ENCODE measurements at regions not wholly inside any gene's neighbourhood (a gene's known extent, or its start where the extent isn't known, plus 50 kb on each side); places are given as distances from the start of the nearest gene placed in this dataset.

DNA sequence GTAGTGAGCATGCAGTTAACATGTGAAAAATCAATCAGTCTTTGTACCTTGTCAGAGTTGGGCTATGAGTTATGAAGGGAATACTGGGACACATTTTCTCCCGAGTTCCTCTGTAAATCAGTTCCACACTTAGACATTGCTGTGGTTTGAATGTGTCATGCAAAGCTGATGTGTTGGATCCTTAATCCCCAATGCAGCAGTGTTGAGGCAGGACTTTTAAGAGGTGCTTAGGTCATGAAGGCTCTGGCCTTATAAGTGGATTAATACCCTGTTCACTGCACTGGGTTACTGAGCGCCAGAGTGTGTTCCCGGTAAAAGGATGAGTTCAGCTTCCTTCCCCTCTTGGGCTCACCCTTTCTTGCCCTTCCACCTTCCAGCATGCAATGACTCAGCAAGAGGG is 742.1 kb upstream of the TENM4 start:
- no peaks in the 10 kb centered on the region for H3K36me3 ChIP-seq (ENCODE audit: insufficient read depth, low read length)
- no peak overlapping the region for H3K4me3 ChIP-seq (ENCODE audit: low read depth in 1 of 2, low read length in 2 of 2)
- no peak overlapping the region for H3K9ac ChIP-seq (ENCODE audit: low read length)
- no peaks in the 10 kb centered on the region for H3K9me3 ChIP-seq (ENCODE audit: low read length)
- no peak overlapping the region for H3K27ac ChIP-seq (ENCODE audit: low read depth, low read length)
- no peaks in the 10 kb centered on the region for H3K4me1 ChIP-seq (ENCODE audit: insufficient read depth, low read length)
- no peaks in the 10 kb centered on the region for H3K27me3 ChIP-seq (ENCODE audit: control insufficient read depth in 1 of 2, insufficient read depth in 2 of 2, low read length in 2 of 2)

DNA sequence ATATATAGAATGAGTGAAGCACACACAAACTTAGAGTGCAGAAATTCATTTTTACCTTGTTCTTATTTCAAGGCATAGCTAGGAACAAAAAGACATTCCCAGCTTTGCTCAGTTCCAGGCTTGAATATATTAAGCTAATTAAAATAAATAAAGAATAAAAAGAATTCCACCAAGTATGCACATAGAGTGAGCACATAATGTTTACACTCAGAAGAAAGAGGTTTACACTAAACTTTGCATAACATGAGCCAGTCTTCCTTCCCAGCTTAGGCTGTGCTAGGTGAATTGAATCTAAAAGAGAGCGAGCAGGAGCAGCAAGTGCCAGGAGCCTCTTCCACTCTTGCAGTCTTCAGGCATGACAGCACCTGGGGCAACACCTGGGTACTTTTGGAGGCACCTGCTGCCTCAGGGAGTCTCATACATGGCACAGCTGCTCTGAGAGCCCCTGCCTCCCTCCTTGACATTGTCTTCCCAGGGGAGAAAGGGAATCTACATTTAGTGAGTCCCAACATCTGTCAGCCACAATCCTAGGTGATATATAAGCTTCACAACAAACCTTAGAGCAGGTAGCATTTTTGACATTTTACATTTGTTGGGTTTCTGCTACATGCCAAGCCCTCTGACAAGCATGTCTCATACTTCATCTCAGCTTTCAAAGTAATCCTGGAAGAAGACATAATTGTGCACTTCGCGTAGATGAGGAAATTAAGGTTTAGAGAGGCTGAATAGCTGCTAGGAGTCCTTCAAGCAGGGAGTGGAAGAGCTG is 732.7 kb upstream of the TENM4 start:
- Histone ChIP-seq H3K9ac (ENCODE audit: low read length) (no peak overlapping the region), H3K27ac (ENCODE audit: low read depth, low read length) (no peak overlapping the region), H3K36me3 (ENCODE audit: insufficient read depth, low read length) (no peaks in the 10 kb centered on the region), H3K4me1 (ENCODE audit: insufficient read depth, low read length) (no peaks in the 10 kb centered on the region), H3K4me3 (ENCODE audit: low read depth in 1 of 2, low read length in 2 of 2) (no peak overlapping the region), H3K27me3 (ENCODE audit: control insufficient read depth in 1 of 2, insufficient read depth in 2 of 2, low read length in 2 of 2) (no peaks in the 10 kb centered on the region), H3K9me3 (ENCODE audit: low read length) (no peaks in the 10 kb centered on the region)

DNA sequence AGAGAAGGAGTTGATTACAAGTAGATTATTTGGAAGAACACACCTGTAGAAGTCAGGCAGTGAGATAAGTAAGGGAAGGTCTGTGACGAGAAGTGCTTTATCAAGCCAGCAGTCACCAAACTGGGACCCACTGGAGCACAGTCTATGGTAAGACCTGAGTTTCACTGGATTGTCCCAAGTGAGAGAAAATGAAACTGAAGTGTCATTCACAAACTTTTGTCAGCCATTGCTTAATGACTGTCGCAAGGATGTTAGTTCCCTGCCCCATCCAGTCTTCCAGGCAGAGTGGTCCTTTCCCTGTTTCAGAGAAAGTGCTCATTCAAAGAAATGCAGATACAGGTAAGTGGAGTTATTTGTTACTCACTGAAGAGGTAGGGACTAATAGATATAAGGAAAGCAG is 728.0 kb upstream of the TENM4 start:
- Histone ChIP-seq H3K9me3 (ENCODE audit: low read length) (no peaks in the 10 kb centered on the region), H3K4me1 (ENCODE audit: insufficient read depth, low read length) (no peaks in the 10 kb centered on the region), H3K4me3 (ENCODE audit: low read depth in 1 of 2, low read length in 2 of 2) (no peak overlapping the region), H3K27ac (ENCODE audit: low read depth, low read length) (no peak overlapping the region), H3K9ac (ENCODE audit: low read length) (no peak overlapping the region), H3K27me3 (ENCODE audit: control insufficient read depth in 1 of 2, insufficient read depth in 2 of 2, low read length in 2 of 2) (no peaks in the 10 kb centered on the region), H3K36me3 (ENCODE audit: insufficient read depth, low read length) (no peaks in the 10 kb centered on the region)

DNA sequence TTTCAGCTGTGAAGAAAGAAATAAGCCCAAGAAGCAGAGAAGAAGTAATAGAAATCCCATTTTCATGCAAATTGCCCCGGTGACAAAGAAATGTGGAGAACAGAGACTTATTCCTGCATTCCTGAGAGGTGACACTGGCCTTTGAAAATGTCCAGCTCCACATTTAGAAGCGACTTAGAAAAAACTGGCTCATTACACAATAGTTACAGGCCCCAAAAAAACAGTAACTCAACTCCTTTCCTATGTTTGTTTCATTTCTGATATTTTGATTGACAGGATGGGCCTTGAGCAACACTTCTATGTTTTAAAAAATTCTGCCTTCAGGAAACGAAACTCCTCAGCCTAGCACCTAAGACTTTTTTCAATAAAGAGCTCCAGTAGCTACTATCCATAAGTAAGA is 726.9 kb upstream of the TENM4 start:
- H3K4me3 ChIP-seq (ENCODE audit: low read depth in 1 of 2, low read length in 2 of 2), result no peak overlapping the region
- H3K36me3 ChIP-seq (ENCODE audit: insufficient read depth, low read length), result no peaks in the 10 kb centered on the region
- H3K27me3 ChIP-seq (ENCODE audit: control insufficient read depth in 1 of 2, insufficient read depth in 2 of 2, low read length in 2 of 2), result no peaks in the 10 kb centered on the region
- H3K4me1 ChIP-seq (ENCODE audit: insufficient read depth, low read length), result no peaks in the 10 kb centered on the region
- no peaks in the 10 kb centered on the region for H3K9me3 ChIP-seq (ENCODE audit: low read length)
- no peak overlapping the region for H3K27ac ChIP-seq (ENCODE audit: low read depth, low read length)
- H3K9ac ChIP-seq (ENCODE audit: low read length), result no peak overlapping the region

DNA sequence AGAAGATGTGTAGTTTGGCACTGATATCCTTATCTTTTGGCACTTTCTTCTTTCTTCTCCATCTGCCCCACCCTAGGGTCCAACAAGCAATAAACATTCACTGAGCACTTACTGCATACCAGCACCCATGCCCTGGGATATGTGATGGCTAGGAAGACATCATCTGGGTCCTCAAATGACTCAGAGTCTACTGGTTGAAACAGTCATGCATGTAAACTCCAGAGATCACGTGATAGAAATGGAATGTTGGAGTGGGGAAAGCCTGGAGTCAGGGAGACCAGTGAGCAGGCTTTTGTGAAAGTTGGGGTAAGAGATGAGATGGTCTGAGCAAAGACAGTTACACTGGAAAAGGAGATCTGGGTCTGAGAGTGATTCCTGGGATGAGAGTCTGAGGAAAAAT is 724.9 kb upstream of the TENM4 start:
- no peaks in the 10 kb centered on the region for H3K27me3 ChIP-seq (ENCODE audit: control insufficient read depth in 1 of 2, insufficient read depth in 2 of 2, low read length in 2 of 2)
- no peaks in the 10 kb centered on the region for H3K36me3 ChIP-seq (ENCODE audit: insufficient read depth, low read length)
- H3K9me3 ChIP-seq (ENCODE audit: low read length), result no peaks in the 10 kb centered on the region
- H3K4me3 ChIP-seq (ENCODE audit: low read depth in 1 of 2, low read length in 2 of 2), result no peak overlapping the region
- H3K9ac ChIP-seq (ENCODE audit: low read length), result no peak overlapping the region
- H3K27ac ChIP-seq (ENCODE audit: low read depth, low read length), result no peak overlapping the region
- no peaks in the 10 kb centered on the region for H3K4me1 ChIP-seq (ENCODE audit: insufficient read depth, low read length)

DNA sequence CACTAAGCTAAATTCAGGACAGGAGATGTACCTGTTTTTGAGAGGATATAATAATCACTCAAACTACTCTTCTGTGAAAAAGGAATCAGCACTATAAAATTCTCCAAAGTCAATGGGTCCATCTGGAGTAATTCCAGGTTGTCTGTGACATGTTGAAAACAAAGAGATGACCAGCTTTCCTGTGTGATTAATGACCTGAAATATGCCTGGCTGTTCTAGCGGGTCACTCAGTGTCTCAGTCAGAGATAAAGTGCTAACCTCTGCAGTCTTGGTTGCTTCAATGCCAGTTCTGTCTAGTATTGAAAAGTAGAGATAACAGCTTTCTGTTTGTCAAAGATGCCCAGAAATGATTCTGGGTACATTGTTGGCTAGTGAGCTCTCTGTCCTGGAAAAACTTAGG is 722.6 kb upstream of the TENM4 start:
- no peak overlapping the region for H3K4me3 ChIP-seq (ENCODE audit: low read depth in 1 of 2, low read length in 2 of 2)

DNA sequence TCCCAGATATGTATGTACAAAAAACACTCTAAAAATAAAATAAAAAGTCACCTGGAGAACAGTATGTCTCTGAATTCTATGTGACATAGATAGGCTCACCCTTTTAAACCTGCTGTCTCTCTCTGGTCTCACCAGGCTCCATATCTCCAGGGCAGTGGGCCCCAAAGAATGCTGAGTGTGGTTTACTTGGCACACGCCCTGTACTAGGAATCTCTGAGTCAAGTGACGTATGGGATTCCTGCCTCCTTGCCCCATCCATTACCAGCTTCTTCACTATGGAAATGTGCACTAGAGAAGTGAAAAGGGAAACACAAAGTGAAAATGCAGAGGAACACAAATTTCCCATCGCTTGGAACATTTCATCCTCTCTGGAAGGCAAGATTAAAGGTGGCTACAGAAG is 722.2 kb upstream of the TENM4 start:
- Histone ChIP-seq H3K4me3 (ENCODE audit: low read depth in 1 of 2, low read length in 2 of 2) (no peak overlapping the region), H3K36me3 (ENCODE audit: insufficient read depth, low read length) (no peaks in the 10 kb centered on the region), H3K27ac (ENCODE audit: low read depth, low read length) (no peak overlapping the region), H3K9me3 (ENCODE audit: low read length) (no peaks in the 10 kb centered on the region), H3K4me1 (ENCODE audit: insufficient read depth, low read length) (no peaks in the 10 kb centered on the region), H3K9ac (ENCODE audit: low read length) (no peak overlapping the region), H3K27me3 (ENCODE audit: control insufficient read depth in 1 of 2, insufficient read depth in 2 of 2, low read length in 2 of 2) (no peaks in the 10 kb centered on the region)

More for the DNA sequence above, 722.6 kb upstream of the TENM4 start:
- Histone ChIP-seq H3K27ac (ENCODE audit: low read depth, low read length) (no peak overlapping the region), H3K36me3 (ENCODE audit: insufficient read depth, low read length) (no peaks in the 10 kb centered on the region), H3K27me3 (ENCODE audit: control insufficient read depth in 1 of 2, insufficient read depth in 2 of 2, low read length in 2 of 2) (no peaks in the 10 kb centered on the region), H3K4me1 (ENCODE audit: insufficient read depth, low read length) (no peaks in the 10 kb centered on the region), H3K9me3 (ENCODE audit: low read length) (no peaks in the 10 kb centered on the region), H3K9ac (ENCODE audit: low read length) (no peak overlapping the region)

DNA sequence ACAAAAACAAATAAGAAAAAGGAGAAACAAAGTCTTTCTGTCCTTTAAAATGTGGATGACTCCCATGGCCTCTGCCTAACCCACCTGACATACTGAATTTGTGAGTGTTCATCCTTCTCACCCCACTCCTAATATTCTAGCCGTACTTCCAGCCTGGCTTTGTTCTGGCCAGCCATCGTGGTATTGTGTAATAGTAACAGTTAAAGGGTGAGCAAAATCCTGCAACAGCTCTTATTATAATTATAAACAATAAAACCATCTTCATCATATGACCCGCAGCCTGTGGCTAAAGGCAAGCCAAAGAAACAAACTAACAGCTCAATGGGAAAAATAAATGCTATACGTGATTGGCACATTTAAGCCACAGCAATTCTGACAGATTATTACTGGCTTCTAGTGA is 721.6 kb upstream of the TENM4 start:
- H3K36me3 ChIP-seq (ENCODE audit: insufficient read depth, low read length), result no peaks in the 10 kb centered on the region
- no peaks in the 10 kb centered on the region for H3K27me3 ChIP-seq (ENCODE audit: control insufficient read depth in 1 of 2, insufficient read depth in 2 of 2, low read length in 2 of 2)
- H3K27ac ChIP-seq (ENCODE audit: low read depth, low read length), result no peak overlapping the region
- no peaks in the 10 kb centered on the region for H3K9me3 ChIP-seq (ENCODE audit: low read length)
- no peak overlapping the region for H3K4me3 ChIP-seq (ENCODE audit: low read depth in 1 of 2, low read length in 2 of 2)
- H3K4me1 ChIP-seq (ENCODE audit: insufficient read depth, low read length), result no peaks in the 10 kb centered on the region
- no peak overlapping the region for H3K9ac ChIP-seq (ENCODE audit: low read length)

DNA sequence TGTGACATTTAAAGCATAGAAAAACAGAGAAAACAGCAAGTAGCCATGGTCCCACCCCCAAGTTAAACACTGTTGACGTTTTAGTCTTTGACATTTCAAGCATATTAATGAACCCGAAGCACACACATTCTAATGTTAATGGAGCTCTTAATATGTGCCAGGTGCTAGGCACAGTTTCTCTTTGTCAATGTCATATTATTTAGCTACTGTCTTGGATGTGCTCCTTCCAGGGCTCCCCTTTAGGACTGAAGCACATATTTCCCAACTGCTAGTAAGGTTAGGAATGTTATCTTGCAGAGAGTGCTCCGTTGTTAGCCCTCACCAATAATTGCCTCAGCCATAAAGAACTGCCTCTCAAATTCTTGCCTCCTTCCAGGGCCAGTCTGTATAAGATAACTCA is 716.6 kb upstream of the TENM4 start:
- Histone ChIP-seq H3K4me1 (ENCODE audit: insufficient read depth, low read length) (no peaks in the 10 kb centered on the region), H3K27me3 (ENCODE audit: control insufficient read depth in 1 of 2, insufficient read depth in 2 of 2, low read length in 2 of 2) (no peaks in the 10 kb centered on the region), H3K4me3 (ENCODE audit: low read depth in 1 of 2, low read length in 2 of 2) (no peak overlapping the region), H3K9ac (ENCODE audit: low read length) (no peak overlapping the region), H3K27ac (ENCODE audit: low read depth, low read length) (no peak overlapping the region), H3K36me3 (ENCODE audit: insufficient read depth, low read length) (no peaks in the 10 kb centered on the region), H3K9me3 (ENCODE audit: low read length) (no peaks in the 10 kb centered on the region)

DNA sequence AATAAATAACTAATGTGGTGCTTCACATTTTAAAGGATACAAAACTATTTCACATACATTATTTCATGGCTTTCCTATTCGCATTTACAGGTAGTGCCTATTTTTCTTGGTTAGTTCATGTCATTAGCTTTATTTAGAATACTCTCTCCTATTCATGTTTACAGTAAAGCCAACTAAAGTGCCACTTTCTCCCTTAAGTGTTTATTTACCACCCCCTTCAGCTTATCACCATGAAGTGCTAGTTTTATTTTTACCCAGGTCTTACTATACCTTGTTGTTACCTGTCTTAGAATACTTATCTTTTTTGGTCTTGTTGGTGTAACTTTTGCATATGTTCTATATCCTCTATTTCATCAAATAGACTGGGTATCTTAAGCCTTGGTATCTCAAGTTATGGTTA is 715.2 kb upstream of the TENM4 start:
- Histone ChIP-seq H3K36me3 (ENCODE audit: insufficient read depth, low read length) (no peaks in the 10 kb centered on the region), H3K4me3 (ENCODE audit: low read depth in 1 of 2, low read length in 2 of 2) (no peak overlapping the region), H3K27ac (ENCODE audit: low read depth, low read length) (no peak overlapping the region), H3K9ac (ENCODE audit: low read length) (no peak overlapping the region), H3K27me3 (ENCODE audit: control insufficient read depth in 1 of 2, insufficient read depth in 2 of 2, low read length in 2 of 2) (no peaks in the 10 kb centered on the region), H3K4me1 (ENCODE audit: insufficient read depth, low read length) (no peaks in the 10 kb centered on the region), H3K9me3 (ENCODE audit: low read length) (no peaks in the 10 kb centered on the region)

DNA sequence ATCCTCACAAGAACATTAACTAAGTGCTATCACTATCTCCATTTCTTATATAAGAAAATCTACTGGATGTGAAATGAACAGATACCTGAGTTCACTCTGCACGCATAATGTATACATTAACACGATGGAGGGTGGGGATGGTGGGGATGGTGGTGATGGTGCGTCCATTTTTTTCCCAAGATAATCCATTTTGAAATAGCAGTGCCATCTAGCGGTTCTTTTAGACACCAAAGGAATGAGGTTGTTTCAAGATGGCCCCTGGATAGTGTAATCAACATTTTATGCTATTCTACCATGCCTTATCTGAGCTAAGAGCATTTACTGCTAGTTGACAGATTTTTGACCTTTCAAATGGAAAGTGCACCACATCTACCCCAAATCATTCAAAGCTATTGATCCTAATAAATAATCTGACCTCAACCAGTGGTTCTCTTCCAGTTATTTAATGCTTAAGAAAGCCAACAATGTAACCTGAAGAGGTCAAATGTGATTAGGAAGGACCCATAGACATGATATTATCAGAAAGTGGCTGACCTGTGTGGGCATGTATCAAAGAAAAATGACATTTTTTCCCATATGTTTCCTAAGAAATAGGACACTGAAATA is 714.7 kb upstream of the TENM4 start:
- H3K27ac ChIP-seq (ENCODE audit: low read depth, low read length), result no peak overlapping the region
- H3K27me3 ChIP-seq (ENCODE audit: control insufficient read depth in 1 of 2, insufficient read depth in 2 of 2, low read length in 2 of 2), result no peaks in the 10 kb centered on the region
- no peaks in the 10 kb centered on the region for H3K36me3 ChIP-seq (ENCODE audit: insufficient read depth, low read length)
- H3K4me1 ChIP-seq (ENCODE audit: insufficient read depth, low read length), result no peaks in the 10 kb centered on the region
- no peak overlapping the region for H3K9ac ChIP-seq (ENCODE audit: low read length)
- H3K9me3 ChIP-seq (ENCODE audit: low read length), result no peaks in the 10 kb centered on the region
- H3K4me3 ChIP-seq (ENCODE audit: low read depth in 1 of 2, low read length in 2 of 2), result no peak overlapping the region

DNA sequence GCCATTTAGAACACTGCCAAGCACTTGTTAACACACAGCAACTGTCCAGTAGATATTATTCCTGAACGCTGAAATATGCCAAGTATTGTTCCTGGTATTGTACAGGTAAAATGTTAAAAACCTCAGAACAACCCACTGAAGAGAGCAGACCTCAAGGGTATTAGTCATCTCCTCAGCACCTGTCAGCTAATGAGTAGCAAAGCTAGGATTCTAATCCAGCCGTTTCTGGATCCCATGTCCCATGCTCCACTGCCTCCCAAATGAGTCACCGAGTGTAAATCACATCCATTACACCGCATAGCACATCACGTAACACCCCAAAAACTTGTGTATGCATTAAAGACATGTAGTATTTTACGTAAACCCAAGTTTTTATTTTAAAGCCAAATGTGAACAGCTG is 705.4 kb upstream of the TENM4 start:
- H3K27ac ChIP-seq (ENCODE audit: low read depth, low read length), result no peak overlapping the region
- no peak overlapping the region for H3K9ac ChIP-seq (ENCODE audit: low read length)
- no peaks in the 10 kb centered on the region for H3K27me3 ChIP-seq (ENCODE audit: control insufficient read depth in 1 of 2, insufficient read depth in 2 of 2, low read length in 2 of 2)
- no peaks in the 10 kb centered on the region for H3K36me3 ChIP-seq (ENCODE audit: insufficient read depth, low read length)
- H3K4me1 ChIP-seq (ENCODE audit: insufficient read depth, low read length), result no peaks in the 10 kb centered on the region
- H3K4me3 ChIP-seq (ENCODE audit: low read depth in 1 of 2, low read length in 2 of 2), result no peak overlapping the region
- no peaks in the 10 kb centered on the region for H3K9me3 ChIP-seq (ENCODE audit: low read length)

Measured in muscle layer of colon (tissue), 2 donors.